DMS114 treated with DMSO at 0.1 percent for 48 hours (cell line): ENCODE measurements at regions not wholly inside any gene's neighbourhood (a gene's known extent, or its start where the extent isn't known, plus 50 kb on each side); places are given as distances from the start of the nearest gene placed in this dataset.

Source experiments
- DNase-seq: peaks from one replicate; lab custom pipeline; 2025; ENCODE audit not compliant: unreplicated experiment; lab: John Stamatoyannopoulos, UW

DNA sequence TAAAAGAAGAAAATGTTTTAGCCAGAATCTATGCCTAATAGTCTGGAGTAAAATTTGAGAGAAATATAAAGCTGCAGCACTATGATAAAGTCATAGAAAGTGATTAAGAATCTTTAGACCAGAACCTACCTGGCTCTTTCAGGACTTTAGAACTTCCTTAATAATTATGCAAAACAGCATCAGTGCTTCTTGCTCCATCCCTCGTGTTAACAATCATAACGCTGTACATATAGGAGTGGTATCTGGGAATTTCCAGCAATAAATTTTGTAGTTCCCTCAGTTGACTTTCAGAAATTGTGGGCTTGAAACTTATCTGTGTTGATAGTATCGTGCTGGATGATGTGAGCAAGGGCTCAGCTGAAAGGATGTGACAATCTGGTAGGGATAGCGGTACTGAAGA, 102.1 kb upstream of the RASGEF1B start:
- DNase-seq, result no peak

DNA sequence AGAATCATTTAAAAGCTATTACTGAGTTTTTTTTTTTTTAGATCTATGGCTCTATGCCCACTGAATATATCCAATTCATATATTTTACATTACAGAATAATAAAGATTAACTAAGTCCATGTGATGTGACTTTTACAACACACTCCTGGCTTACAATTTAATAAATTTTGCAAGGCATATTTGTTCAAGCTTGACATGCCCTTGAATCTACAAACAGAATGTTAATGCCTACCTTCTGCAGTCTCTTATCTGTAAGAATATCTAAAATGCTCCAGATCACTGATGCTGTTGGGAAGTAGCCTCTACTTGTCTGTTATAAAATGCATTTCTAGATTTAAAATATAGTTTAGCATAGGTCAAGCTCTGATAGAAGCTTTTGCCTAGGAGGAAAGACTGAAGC, 100.7 kb upstream of the RASGEF1B start:
- DNase-seq, result no peak

DNA sequence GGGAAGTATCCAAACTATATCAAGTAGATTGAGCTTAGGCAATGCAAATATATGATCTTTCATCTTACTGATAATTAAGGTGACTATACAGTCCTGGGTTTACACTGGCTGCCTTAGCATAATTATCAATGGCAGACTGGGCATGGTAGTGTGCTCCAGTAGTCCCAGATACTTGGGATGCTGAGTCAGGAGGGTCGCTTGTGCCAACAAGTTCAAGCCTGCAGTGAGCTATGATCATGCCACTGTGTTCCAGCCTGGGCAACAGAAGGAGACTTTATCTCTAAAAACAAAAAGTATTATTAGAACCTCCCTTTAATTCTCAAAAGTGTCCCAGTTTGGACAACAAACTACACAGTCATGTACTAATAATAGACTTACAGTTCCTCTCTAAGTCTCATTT, 99.4 kb upstream of the RASGEF1B start:
- DNase-seq, result no peak

- DNase-seq, result no peak
These were observed 94.5 kb upstream of the RASGEF1B start for GRCh38 chr4:81566161-81566591.

GRCh38 chr4:81565142-81565870, 93.6 kb upstream of the RASGEF1B start:
- DNase-seq, result no peak

- DNase-seq, result no peak
These were observed 92.3 kb upstream of the RASGEF1B start for GRCh38 chr4:81564025-81564424.

GRCh38 chr4:81562093-81562492, 90.4 kb upstream of the RASGEF1B start:
- DNase-seq, result no peak

GRCh38 chr4:81557306-81557705, 85.6 kb upstream of the RASGEF1B start:
- no peak for DNase-seq

DNA sequence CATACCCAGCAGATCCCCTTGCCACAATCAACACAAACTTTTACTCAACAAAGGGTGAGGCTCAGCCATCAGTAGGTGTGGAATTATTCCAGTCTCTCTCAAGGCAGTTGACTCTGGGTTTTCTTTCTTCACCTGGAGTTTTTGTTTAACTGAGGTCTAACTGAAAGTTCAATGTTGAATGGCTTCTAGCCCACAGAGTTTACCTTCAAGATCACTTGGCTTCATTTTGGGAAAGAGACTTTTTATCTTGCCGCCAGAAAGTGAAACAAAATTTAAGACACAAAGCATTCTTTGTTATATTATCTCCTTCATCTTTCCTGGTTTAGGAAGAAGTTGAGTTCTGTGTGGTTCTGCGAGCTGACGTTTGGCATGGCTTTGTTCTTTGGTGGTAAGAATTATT, 83.8 kb upstream of the RASGEF1B start:
- DNase-seq, result no peak

- DNase-seq, result no peak
These were observed 80.4 kb upstream of the RASGEF1B start for GRCh38 chr4:81552086-81552485.

DNA sequence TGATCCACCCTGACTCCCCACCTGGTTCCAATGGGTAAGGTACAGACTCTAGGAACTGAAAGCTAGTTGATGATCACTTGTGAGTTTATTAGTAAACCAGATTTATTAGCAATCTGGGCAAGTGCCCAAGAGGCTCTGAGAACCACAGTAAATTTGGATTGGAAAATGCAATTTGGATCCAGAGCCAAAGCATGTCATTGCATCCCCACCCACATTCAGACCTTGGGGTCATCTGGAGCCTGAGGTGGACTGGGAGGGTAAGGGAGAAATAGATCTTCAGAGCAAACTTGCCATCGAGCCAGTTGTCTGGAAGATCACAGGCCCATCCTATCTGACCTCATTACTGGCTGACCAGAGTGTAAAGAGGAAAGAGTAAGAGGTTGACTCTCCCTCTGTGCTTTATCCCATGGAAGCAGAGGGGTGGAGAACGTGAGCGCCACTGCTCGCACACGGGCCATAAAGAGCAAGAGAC, 78.7 kb upstream of the RASGEF1B start:
- no peak for DNase-seq

GRCh38 chr4:81549984-81550383, 78.3 kb upstream of the RASGEF1B start:
- no peak for DNase-seq

- no peak for DNase-seq
These were observed 75.1 kb upstream of the RASGEF1B start for GRCh38 chr4:81546777-81547176.

DNA sequence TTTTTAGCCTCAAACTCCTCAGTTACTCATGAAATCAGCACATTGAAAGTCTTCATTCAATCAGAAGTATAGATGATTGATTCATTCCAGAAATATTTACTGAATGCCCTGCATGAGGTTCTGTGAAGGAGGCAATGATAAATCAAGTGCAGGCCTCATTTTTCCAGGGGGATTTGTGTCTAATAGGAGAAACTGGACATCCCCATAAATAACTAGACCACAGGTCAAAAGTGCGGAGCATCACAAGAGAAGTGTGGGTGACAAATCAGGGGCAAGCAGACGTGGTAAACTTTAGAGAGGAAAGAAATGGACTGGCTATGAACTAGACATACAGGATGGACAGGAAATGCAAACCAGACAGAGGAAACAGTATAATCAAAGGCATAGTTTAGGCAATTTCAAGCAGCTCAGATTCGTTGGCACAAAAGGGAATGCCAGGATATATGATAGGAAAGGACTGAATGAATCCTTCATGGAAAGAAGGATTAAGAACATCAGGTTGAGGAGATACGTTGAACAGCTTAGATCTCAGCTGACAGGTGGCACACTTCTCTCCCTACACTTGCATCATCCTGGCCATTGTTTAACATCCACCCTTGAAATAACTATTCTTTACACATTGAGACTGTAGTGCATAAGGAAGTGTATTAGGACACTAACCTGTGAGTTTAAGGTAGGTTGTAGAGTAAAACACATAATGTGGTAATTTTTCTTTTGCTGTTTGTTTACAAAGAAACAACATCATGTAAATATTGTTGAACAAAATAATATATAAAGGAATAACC, 69.6 kb upstream of the RASGEF1B start:
- no peak for DNase-seq

GRCh38 chr4:81538716-81539427, 67.2 kb upstream of the RASGEF1B start:
- DNase-seq, result no peak

- DNase-seq, result no peak
These were observed 59.7 kb upstream of the RASGEF1B start for GRCh38 chr4:81531410-81531809.

- no peak for DNase-seq
These were observed 57.3 kb upstream of the RASGEF1B start for GRCh38 chr4:81528979-81529378.

GRCh38 chr4:81528200-81528599, 56.5 kb upstream of the RASGEF1B start:
- DNase-seq, result no peak

DNA sequence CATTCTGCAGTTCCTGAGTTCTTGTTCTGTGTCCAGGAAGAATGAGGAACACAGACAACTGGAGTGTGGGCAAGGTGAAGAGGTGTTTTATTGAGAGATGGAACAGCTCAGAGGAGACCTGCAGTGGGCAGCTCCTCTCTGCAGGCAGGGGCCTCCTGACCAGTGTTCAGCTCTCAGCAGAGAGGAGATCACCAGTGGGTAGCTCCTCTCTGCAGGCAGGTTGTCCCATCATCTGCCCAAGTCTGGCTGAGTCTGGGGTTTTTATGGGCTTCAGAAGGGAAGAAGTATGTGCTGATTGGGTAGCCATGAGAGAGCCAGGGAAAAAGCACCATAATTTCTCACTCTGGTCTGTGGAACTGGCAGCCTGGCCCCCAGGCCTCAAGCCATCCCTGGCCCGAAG, 56.0 kb upstream of the RASGEF1B start:
- DNase-seq, result no peak

DNA sequence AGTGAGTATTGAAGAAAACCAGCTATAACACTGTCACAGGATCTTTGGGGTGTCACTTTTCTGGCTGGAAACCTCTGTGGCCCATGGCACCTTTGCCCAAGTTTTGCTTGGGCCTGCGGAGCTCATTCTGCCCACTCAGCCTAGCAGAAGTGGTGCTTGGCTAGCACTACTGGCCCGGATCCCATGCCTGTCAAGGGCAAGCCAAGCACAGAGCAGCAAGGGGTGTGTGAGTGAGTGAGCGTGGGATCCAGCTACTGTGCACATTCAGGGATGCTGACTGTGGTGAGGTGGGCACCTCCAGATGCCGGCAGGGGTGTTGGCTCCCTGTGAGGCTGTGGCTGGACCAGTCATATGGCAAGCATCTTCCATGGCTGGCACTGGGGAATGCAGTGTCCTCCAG, 55.4 kb upstream of the RASGEF1B start:
- no peak for DNase-seq

- DNase-seq, result no peak
These were observed 55.0 kb upstream of the RASGEF1B start for GRCh38 chr4:81526706-81527105.
